Hematopoietic multipotent progenitor cell treated with erythropoietin and hydrocortisone succinate and interleukin-3 and kit ligand, for 6 days (in vitro differentiated cells): ENCODE measurements at regions not wholly inside any gene's neighbourhood (a gene's known extent, or its start where the extent isn't known, plus 50 kb on each side); places are given as distances from the start of the nearest gene placed in this dataset.

Experiments used
- DNase-seq: peaks from one replicate; pipeline ENCODE4 v3.0.0-alpha.2; 2015

DNA sequence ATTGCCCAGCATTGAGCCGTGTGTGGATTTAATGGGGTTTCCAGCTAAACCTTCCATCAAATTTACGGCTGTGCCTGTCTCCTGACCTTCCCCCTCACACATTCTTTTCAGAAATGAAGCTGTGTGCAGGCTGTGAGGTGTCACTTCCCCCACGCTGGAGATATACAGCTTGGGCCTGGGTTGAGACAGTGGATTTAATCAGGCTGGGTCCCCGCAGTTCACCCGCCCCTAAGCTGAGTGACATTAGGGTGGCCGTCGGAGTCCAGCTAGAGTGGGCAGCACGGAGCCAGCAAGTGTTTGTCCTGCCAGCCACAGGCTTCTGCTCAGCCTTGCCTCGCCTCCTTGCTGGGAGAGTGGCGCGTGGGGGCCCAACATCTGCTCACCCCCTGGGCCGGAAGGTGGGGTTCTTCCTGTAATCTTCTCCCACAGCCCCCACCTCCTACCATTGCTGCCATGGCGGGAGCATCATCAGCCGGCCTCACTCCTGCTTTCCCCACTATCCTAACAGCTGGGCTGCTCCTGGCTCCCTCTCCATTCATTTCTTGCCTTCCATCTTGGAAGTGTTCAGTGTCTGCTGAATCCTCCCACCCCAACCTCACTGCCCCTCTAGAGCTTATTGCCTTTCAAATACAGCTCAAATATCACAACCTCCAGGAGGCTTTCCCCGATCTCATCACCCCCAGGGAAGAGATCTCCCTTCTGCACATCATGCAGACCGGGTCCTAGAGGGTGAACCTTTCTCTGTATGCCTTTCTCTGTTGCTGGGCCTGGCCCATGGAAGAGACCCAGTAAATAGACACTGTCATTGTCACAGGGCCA lies 149.0 kb downstream of the GLI2 start:
- no peak for DNase-seq

DNA sequence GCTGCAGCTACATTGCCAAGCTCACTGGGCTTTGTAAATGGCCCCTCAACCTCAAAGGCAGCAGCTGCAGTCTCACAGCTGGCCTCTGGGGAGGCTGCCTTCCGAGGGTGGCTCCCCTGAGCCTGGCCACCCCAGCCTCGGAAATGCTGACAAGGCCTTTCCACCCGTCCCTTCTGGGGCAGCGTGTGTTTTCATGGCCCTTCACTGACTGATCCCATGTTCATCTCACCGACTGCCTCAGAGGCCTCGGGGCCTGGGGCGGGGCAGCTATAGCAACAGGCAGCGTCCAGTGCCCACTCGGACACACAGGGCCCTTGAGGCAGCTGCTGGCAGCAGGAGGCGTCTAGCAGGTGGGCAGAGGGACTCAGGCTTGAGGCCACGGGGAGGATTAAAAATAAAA lies 149.7 kb downstream of the GLI2 start:
- no peak for DNase-seq

DNA sequence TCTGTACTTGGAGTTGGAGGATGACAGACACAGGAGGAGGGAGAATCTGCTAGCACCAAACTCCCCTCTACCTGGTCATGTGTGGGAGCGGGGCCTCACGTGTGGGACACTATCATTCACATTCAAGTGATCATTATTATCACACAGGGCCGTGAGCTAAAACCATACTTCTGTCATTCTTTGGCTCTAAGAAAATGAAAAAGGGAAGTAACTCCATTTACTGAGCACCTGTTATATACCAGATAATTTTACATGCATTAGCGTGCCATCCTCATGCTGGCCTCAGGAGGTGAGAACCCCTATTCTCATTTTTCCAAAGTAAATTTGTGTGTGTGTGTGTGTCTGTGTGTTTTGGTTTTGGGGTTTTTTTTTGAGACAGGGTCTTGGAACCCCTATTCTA lies 150.1 kb downstream of the GLI2 start:
- no peak for DNase-seq

DNA sequence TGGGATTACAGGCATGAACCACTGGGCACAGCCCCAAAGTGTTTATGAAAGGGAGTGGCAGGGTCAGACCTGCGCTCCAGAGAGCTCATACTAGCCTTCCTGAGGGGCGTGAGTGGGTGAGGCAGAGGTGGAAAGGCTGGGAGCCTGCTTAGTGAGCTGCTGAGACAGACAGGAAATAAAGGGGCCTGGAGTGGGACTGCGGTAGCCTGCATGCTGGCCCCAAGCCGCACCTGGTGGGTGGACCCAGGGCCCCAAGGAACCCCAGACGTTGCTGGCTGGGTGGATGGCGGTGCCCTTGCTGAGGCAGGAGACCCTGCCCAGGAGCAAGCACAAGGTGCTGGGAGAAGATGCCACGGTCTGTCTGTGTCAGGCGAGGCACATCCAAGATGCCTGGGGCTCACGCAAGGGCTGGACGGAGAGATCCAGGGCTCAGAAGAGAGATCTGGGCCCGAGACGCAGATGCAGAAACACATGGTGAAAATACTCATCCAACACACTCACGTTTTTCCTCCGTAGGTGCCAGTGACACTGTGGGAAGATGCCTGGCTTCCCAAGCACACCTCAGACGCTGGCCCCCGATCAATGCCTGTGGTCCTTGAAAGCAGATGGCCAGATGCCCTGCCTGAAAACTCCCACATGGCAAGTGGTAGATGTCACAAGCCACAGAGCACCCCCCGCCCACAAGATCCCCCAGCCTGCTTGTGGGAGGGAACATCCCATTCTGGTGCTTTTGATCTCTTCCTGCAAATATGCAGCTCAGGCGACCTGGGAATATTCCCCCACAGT lies 151.1 kb downstream of the GLI2 start:
- no peak for DNase-seq

DNA sequence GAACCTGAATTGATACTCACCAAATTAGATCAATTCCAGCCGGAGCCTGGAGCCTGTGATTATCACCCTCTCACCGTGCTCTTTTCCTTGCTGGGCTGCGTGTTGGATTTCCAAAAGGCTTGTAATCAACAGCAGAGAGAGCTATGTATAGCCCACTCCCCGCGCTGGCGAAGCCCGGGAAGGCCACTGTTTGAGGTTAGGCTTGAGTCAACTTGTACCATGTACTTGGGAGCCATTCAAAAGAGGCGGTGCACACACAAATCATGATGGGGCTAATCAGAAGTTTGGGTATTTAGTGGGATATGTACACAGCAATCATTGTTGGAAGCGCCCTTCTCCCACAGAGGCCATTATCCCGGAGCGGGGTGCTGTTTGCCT lies 151.6 kb downstream of the GLI2 start:
- no peak for DNase-seq

DNA sequence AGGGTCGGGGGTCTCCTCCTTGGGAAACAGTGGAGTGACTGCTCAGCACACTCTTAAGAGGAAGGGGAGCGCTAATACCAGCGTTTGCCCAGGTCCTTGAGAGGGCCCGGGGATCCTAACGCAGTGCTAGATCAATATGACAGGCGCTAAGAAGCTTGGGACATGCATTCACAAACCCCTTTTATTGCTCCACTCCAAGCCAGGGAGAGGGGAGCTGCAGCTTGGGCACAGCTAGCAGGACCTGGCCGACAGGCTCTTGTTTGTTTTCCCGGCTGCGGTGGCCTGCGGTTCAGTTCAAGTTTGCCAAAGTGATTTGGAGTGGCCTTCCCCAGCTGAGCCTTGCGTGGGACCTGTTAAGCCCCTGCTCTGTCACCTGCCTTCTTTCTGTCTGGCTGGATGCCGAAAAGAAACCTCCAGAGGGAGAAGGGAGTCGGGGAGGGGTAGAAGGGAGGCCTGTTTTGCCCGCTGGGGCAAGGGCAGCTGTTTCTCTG lies 152.1 kb downstream of the GLI2 start:
- no peak for DNase-seq

DNA sequence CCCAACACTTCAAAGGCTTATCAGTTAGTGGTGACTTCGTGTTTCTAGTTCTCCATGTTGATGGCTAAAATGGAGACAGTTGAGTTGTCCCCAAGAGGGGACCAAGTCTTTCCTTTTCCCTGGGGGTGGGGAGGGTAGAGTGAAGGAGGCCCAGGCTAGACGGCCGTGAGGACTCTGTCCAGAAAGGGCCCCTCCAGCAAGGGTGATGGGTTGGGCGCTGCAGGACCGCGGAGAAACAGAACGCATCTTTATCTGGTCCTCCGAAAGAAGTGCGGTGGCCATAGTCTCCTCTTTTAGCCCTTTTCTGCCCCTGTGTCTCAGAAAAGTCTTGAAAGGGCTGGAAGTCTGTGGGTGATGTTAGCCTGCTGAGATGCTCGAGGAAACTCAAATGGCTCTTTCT lies 153.2 kb downstream of the GLI2 start:
- no peak for DNase-seq

DNA sequence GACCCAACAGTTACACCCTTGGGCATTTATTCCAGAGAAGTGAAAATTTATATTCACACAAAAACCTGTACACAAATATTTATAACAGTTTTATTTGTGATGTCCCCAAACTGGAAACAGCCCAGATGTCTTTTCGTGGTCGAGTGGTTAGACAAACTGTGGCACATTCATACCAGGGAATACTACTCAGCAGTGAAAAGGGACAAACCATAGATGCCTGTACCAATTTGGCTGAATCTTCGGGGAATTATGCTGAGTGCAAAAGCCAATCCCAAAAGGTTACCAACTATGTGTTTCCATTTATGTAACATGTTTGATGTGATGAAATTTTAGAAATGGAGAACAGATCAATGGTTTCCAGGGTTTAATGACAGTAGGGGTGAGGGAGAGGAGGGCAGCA lies 154.3 kb downstream of the GLI2 start:
- DNase-seq, result no peak

DNA sequence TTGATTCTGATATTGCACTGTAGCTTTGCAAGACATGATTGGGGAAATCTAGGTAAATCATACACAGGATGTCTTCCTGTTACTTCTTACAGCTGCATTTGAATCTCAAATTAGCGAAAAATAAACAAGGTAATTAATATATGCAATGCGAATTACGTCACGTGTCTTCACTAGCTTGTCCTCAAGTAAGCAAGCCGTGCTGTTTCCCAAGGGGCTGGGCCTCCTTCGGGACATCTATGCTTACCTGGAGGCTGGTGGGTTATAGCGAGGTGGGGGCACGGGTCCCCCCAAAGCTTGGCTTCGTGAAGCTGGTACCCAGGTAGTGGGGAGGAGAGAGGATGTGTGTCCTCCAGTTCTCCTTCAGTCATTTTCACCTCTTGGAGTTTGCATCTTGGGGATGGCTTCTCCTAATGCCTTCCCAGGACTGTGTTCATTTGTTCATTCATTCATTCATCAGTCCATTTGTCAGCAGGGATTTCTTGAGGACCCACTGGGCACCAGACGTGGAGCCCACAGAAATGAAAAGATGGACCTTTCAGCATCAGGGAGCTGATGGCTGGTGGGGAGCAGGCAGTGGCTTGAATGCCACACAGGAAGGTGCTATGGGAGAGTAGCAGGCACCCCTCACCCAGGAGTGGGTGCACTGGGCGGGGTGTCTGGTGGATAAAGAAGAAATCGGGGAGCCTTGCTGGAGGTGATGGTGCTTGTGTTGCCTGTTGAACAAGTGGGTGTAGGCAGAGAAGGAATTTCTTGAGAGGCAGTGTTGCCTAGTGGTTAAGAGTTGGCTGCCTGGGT lies 155.1 kb downstream of the GLI2 start:
- no peak for DNase-seq

DNA sequence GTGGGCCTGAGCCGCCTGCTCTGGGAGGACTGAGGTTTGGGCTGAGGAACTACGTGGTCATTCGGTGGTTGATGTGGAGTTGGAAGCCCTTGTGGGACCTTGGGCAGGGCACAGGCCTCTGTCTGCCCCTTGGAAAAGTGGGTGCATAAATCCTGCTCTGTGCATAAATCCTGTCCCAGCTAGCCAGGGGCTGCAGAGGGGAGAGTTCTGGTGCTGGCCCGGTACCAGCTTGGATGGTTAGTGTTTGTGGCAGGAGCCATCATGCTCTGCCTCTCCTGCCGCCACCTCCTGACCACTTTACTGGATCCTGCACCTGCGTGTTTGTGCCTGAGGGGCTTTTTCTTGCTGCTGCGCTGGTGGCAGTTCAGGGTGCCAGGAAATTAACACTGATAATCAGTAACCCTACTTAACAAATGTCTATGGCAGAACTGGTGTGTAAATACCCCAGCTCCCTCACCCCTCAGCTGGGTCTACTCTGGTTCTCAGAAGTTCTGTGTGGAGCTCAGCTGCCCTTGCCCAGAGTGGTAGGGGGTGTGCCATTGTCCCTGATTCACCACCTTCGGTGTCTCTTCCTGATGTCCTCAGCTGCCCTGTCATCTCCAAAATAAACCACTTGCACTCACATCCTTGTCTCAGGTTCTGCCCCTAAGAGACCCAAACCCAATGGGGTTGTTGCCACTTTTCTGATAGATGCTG lies 156.8 kb downstream of the GLI2 start:
- DNase-seq, result no peak

DNA sequence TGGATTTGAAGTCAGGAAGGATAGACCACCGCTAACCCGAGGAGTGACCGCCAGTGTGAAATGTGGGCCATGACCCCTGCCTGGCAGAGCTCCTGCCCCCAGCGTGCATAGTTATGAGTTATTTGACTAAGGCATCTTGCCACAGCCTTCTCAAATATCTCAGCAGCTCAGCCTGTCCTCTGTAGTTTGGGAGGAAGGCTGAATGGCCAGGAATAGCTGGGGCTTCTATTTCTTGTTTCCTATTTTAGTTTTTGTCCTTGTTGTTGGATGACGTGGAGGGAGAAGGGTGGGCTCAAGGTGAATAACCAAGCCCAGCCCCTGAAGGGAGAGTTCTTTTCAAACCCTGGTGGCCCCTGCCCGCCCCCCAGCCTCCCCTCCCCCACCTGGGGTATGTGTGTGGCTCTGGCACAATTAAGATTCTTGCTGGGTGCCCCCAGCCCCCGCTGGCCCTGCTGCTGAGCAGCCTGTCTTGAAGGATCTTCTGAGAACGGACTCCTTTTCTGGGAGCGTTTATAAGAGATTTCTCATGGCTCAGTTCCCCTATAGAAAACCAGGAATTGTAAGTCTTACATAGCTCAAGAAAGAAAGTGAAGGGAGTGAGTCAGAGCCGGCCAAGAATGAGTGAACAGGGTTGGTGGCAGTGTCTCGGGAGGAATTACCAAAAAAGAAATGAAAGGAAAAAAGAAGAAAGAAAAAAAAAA lies 157.4 kb downstream of the GLI2 start:
- no peak for DNase-seq

DNA sequence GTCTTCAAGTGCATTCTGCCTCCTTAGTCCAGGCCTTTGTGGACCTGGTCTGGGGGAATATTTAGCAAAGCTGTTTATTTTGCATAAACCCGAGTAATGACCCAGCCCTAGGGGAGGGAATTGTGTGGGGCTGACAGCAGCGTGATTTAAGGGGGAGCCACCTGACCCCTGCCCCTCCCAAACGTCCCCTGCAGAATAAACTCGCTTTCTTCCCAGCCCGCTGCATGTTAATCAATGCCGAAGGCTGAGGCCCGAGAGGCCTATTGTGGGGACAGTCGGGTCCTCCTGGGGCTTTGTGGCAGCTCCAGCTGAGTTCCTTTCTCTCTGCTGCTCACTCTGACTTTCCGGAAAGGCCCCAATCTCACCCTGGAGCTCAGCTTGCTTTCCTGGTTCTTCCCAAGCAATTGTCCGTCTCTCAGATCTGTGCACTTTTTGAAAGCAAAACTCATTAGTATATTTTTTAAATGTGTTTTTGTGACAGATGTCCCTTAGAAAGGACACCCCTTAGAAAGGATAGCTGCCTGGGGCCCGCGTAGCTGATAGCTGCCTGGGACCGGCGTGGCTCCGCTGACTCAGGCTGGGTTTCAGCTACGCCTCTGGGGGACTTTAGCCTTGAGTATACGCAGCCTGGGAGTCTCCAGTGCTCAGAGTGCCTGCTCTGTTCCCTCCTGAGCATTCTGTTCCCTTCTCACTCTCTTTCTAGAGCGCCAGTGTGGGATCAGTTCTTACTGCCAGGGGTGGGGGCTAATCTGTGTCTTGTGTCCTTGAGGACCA lies 158.3 kb downstream of the GLI2 start:
- DNase-seq, result no peak

DNA sequence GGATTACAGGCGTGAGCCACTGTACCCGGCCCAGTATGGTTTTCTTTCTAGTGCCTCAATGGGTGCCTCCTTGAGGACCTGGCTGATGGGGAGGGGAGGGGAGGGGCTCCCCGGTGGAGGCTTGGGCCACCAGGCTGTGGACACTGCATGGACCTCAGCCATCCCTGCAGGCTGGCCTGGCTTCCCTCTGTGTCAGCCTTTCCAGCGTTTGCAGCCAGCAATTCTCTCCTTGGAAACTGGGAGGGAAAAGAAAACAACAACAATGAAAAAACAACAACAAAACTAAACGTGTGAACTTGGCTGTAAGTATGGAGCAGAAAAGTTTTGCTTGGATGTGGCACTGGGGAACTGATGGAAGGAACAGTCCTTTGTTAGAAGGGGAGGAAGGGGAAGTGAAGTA lies 159.3 kb downstream of the GLI2 start:
- DNase-seq, result no peak

DNA sequence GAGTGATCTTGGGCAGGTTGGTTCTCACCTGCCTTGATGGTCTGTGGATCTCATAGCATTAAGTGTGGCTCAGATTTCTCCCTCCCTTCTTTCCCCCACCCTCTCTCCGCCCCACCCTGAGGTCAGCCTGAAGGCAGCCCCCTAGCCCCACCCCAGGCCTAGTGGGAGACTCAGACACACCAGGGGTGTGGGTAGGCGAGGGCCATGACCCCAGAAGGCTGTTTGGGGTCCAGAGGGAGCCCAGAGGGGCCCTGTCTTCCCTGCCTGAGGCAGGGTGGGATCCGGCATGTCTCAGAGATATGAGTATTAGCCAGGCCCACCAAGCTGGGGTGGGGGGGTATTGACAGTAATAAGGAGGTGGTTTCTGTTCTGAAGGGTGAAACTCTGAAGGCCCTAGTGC lies 160.5 kb downstream of the GLI2 start:
- no peak for DNase-seq

DNA sequence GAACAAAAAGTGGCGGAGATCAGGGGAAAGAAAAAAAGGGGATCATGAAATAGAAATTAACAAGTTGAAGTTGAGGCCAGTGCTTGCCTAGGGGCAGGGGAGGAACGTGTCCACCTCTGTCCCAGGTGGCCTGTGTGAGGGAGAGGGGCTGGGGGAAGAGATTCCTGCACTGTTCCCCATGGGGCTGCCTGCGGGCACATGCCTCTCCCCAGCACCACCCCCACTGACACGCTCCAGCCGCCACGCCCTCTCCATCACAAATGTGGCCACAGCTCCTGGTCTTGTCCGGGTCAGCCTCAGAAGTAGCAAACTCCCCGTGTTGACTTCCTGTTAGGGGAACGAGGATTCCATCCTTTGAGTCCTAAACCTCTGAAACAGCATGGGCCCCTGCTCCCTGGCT lies 161.2 kb downstream of the GLI2 start:
- DNase-seq, result no peak

DNA sequence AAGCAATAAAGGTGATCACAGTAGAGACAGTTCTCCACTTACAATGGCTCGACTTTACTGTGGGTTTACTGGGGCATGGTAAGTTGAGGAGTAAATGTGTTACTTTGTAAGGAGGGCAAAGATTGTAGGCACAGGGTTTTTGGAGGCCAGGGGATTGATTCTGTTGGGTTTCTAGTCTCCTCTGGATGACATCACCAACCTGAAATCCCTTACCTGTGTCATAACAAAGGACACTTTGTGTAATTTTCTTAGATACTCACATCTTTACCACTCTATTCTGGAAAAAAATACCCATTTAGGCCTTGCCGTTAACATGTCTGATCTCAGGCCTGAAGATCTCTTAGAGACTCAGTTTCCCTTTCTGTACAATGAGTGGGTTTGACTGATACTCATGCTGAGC lies 161.7 kb downstream of the GLI2 start:
- no peak for DNase-seq

DNA sequence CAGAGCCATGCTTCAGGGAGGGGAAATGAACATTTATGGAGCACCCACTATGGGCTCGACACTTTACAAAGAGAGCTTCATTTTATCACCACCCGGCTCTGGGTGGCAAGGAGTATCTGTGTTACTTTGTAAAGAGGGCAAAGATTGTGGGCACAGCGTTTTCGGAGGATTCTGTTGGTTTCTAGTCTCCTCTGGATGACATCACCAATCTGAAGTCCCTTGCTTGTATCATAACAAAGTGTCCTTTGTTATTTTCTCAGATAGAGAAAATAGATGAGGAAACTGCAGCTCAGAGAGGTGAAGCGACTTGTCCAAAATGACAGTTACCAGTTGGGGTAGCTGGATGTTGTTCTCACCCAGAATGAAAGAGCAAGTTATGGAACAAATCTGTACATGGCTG lies 162.8 kb downstream of the GLI2 start:
- DNase-seq, result no peak

DNA sequence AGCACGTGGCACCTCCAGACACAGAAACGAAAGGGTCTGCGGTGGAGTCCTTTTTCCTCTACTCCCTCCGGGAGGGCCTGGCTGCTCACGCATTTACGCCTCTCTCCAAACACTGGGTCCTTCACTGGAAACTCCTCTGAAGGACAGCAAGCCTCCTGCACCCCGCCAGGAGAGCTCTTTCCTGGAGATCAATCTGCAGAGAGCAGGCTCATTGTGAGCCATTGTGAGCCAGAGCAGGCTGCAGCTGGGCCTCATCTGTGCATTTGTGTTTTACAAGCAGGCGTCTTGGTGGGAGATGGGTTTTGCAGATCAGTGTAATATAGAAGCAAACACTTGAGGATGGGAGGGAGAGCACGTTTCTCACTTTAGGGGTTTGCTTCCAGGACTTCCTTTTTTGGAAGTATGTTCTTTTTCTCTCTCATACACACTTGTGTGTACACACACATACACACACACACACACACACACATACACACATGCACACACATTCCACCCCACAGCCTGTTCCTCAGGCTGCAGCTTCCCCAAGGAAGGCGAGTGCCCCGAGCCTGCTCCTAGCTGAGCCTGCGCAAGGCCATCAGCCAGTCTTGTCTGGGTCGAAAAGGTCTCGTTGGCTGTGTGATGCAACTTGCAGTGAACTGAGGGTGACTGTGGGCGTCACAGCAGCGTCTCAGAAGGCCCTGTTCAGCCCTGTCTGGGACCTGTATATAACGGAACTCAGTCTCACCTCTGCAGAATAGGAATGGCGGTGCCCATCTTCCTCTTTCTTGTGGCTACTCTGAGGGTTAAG lies 163.5 kb downstream of the GLI2 start:
- DNase-seq, result no peak

DNA sequence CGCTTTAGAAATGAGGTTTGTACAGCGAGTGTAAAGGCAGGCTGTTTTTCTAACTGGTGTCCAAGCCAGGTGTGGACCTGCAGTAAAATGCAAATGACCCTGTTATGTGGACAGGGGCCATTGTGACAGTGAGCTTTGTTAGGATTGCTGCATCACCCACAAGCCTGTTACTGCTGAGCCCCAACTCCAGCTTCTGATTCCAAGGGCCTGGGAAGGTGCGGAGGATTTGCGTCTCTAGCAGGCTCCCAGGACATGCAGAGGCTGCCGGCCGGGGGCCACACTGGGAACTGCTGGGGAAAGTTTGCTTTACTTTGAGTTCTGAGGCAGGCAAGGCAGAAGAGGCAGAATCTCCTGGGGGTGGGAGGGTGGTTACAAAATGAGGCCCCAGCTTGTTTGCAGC lies 164.1 kb downstream of the GLI2 start:
- DNase-seq, result no peak

DNA sequence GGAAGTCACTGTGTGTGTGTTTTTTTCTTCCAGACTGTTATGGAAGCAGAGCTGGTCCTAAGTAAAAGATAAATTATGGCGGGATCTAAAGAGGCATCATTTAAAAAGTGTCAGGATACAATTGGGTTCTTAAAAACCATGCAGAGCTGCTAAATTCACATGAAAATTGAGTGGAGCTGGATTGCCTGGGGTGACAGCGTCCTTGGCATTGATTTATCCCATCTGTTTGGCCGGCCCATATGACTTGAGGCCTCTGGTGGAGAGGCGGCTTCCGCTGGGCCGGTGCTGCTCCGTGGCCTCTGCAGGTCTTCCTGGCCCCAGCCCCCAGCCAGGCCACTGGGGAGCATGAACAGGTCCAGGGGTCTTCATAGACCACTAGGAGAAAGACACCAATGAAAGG lies 165.5 kb downstream of the GLI2 start:
- DNase-seq, result no peak

DNA sequence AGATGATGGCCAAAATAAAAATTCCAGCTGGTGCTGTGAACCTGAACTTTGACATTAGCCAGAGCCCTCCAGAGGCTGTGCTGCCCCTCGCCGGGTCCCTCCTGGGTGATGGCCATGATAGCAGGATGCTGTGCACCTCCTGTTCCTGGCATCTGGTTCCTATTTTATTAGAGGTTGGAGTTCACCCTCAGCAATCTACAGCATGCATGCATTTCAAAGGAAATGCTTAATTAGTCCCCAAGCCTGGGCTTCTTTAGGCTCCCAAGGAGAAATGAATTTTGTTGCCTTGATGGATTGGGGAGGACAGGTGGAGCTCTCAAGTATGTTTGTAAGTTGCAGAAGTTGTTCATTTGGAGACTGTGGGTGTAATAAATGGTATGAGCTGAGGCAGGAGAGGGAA lies 166.9 kb downstream of the GLI2 start:
- DNase-seq, result no peak
